SH-SY5Y (cell line): ENCODE measurements at regions not wholly inside any gene's neighbourhood (a gene's known extent, or its start where the extent isn't known, plus 50 kb on each side); places are given as distances from the start of the nearest gene placed in this dataset.

Experiments
- GATA2 ChIP-seq: IDR thresholded peaks from 2 replicates; pipeline ENCODE4 v1.6.1; 2011; ENCODE audit warnings: mild to moderate bottlenecking, low read depth, low read length
- GATA3 ChIP-seq: IDR thresholded peaks from 2 replicates; pipeline ENCODE4 v1.6.1; 2011; ENCODE audit warnings: low read depth, mild to moderate bottlenecking, low read length, moderate library complexity

DNA sequence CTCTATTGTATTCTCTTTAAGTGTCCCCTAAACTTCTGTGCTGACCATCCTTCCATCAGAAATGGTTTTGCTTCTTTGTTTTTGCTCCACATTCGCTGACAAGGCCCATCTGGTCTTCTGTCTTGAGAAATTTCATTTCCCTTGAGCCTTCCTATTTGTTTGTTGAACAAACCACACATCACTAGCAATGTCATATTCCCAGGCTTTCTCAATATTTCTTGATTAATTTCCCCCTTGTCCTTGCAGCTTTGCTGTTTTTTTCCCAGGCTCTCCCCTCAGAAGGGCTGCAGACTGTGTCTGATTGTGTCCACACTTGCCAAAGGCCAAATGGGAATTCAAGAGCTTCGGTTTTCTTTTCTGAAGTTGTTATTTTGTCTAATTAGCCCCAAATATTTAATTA, 158.9 kb downstream of the MID1IP1 start:
- TF ChIP-seq GATA2 (no peak), GATA3 (no peak)
